Stimulated activated naive CD8-positive, alpha-beta T cell treated with anti-CD3 and anti-CD28 coated beads, Interleukin-15, Interleukin-2, amounts not matched to agents 100 U/mL and 50 U/mL, for 24 hours (primary cell): ENCODE measurements at regions not wholly inside any gene's neighbourhood (a gene's known extent, or its start where the extent isn't known, plus 50 kb on each side); places are given as distances from the start of the nearest gene placed in this dataset.

Experiments used
- ATAC-seq: fragments of 150-1000 bp; cut with Tn5 transposase; one replicate; pipeline ENCODE4 v1.10.0; 2021
- DNase-seq: peaks from one replicate; pipeline ENCODE4 v3.0.0; 2021

GRCh38 chr3:145815707-145816413 is 345.1 kb downstream of the PLOD2 start:
- no peak for DNase-seq
- ATAC-seq, result no peak

- DNase-seq (no peak), ATAC-seq (no peak)
These were observed 343.0 kb downstream of the PLOD2 start for GRCh38 chr3:145817870-145818483.

- no peak for ATAC-seq
- DNase-seq, result no peak
These were observed 340.8 kb downstream of the PLOD2 start for GRCh38 chr3:145820170-145820569.

- ATAC-seq (no peak), DNase-seq (no peak)
These were observed 318.6 kb downstream of the PLOD2 start for GRCh38 chr3:145842294-145842902.

GRCh38 chr3:145843561-145843960 is 317.4 kb downstream of the PLOD2 start:
- no peak for DNase-seq
- no peak for ATAC-seq

- no peak for DNase-seq
- ATAC-seq, result no peak
These were observed 311.9 kb downstream of the PLOD2 start for GRCh38 chr3:145849115-145849514.

- DNase-seq, result no peak
- no peak for ATAC-seq
These were observed 306.5 kb downstream of the PLOD2 start for GRCh38 chr3:145854499-145854898.

GRCh38 chr3:145857956-145858355 is 303.0 kb downstream of the PLOD2 start:
- DNase-seq (no peak), ATAC-seq (no peak)

- DNase-seq (no peak), ATAC-seq (no peak)
These were observed 296.6 kb downstream of the PLOD2 start for GRCh38 chr3:145864336-145864735.

- DNase-seq (no peak), ATAC-seq (no peak)
These were observed 295.5 kb downstream of the PLOD2 start for GRCh38 chr3:145865399-145866018.

GRCh38 chr3:145869958-145870357 is 291.0 kb downstream of the PLOD2 start:
- no peak for DNase-seq
- ATAC-seq, result no peak

- DNase-seq (no peak), ATAC-seq (no peak)
These were observed 278.5 kb downstream of the PLOD2 start for GRCh38 chr3:145882436-145882835.

- DNase-seq, result no peak
- ATAC-seq, result no peak
These were observed 271.3 kb downstream of the PLOD2 start for GRCh38 chr3:145889730-145890129.

- ATAC-seq, result no peak
- DNase-seq, result no peak
These were observed 268.1 kb downstream of the PLOD2 start for GRCh38 chr3:145892869-145893268.

GRCh38 chr3:145893331-145893730 is 267.7 kb downstream of the PLOD2 start:
- ATAC-seq (no peak), DNase-seq (no peak)

- DNase-seq, result no peak
- no peak for ATAC-seq
These were observed 262.5 kb downstream of the PLOD2 start for GRCh38 chr3:145898487-145898886.

- DNase-seq (no peak), ATAC-seq (no peak)
These were observed 261.7 kb downstream of the PLOD2 start for GRCh38 chr3:145899241-145899640.

- ATAC-seq (no peak), DNase-seq (no peak)
These were observed 260.7 kb downstream of the PLOD2 start for GRCh38 chr3:145900056-145900829.

- ATAC-seq, result no peak
- no peak for DNase-seq
These were observed 258.8 kb downstream of the PLOD2 start for GRCh38 chr3:145902166-145902565.

GRCh38 chr3:145903472-145904013 is 257.4 kb downstream of the PLOD2 start:
- ATAC-seq (no peak), DNase-seq (no peak)

GRCh38 chr3:145904138-145904537 is 256.8 kb downstream of the PLOD2 start:
- ATAC-seq, result peak; percentile 14
- DNase-seq, result no peak

GRCh38 chr3:145906301-145906700 is 254.7 kb downstream of the PLOD2 start:
- DNase-seq (no peak), ATAC-seq (no peak)
